H1 (cell line): ENCODE measurements at regions not wholly inside any gene's neighbourhood (a gene's known extent, or its start where the extent isn't known, plus 50 kb on each side); places are given as distances from the start of the nearest gene placed in this dataset.

Source experiments
- CTCF ChIA-PET: fragments of 300-600 bp; sonication (Branson Sonifier 250); formaldehyde crosslinking; loops from one replicate; lab custom pipeline; 2021; ENCODE audit not compliant: partially characterized antibody; lab: Charles Lee
- POLR2A ChIA-PET: fragments of 300-600 bp; sonication (Branson Sonifier 250); formaldehyde crosslinking; loops from one replicate; lab custom pipeline; 2021; ENCODE audit warnings: inconsistent platforms; ENCODE audit not compliant: partially characterized antibody; lab: Charles Lee
- DNase-seq, 2 experiments: peaks; one replicate each; pipeline versions ENCODE4 v3.0.0 to v3.0.0-alpha.2; 2010 to 2022; ENCODE audit warnings: low spot score in 2 of 2, low read depth in 1 of 2, mixed read lengths in 1 of 2
- FAIRE-seq: peaks from 2 replicates; lab custom pipeline; 2011; peaks lifted over from hg19 to GRCh38; lab: Jason Lieb, UNC
- H2AFZ ChIP-seq: 2 replicates; pipeline ENCODE4 v1.8.1; 2012; ENCODE audit warnings: low read length, inconsistent platforms
- H2AK5ac ChIP-seq: 2 replicates; pipeline ENCODE4 v1.6.1; 2013; ENCODE audit warnings: low read depth, low read length
- H2BK120ac ChIP-seq: replicated peaks from 2 replicates; pipeline ENCODE3; 2013; ENCODE audit warnings: low read depth, low read length, inconsistent platforms
- H2BK12ac ChIP-seq: 2 replicates; pipeline ENCODE4 v1.6.1; 2013; ENCODE audit warnings: low read depth, low read length
- H2BK15ac ChIP-seq: 2 replicates; pipeline ENCODE4 v1.6.1; 2013; ENCODE audit warnings: low read length
- H2BK20ac ChIP-seq: 2 replicates; pipeline ENCODE4 v1.6.1; 2013; ENCODE audit warnings: low read length
- H2BK5ac ChIP-seq: 2 replicates; pipeline ENCODE4 v1.6.1; 2013; ENCODE audit warnings: low read depth, low read length
- H3K14ac ChIP-seq: 2 replicates; pipeline ENCODE4 v1.6.1; 2013; ENCODE audit warnings: inconsistent platforms; ENCODE audit not compliant: insufficient read length
- H3K18ac ChIP-seq: 2 replicates; pipeline ENCODE4 v1.6.1; 2013; ENCODE audit warnings: low read length; ENCODE audit errors: extremely low read depth
- H3K23ac ChIP-seq: 2 replicates; pipeline ENCODE4 v1.6.1; 2013; ENCODE audit warnings: inconsistent platforms; ENCODE audit not compliant: insufficient read length
- H3K23me2 ChIP-seq: 2 replicates; pipeline ENCODE4 v1.6.1; 2013; ENCODE audit warnings: low read depth, low read length
- H3K27ac ChIP-seq: 2 replicates; pipeline ENCODE4 v1.6.1; 2011; ENCODE audit warnings: low read depth, low read length, inconsistent platforms
- H3K27me3 ChIP-seq, 4 experiments: replicated peaks in 1 of 4; 1 replicate in 1 of 4; 2 replicates in 3 of 4; pipeline versions ENCODE4 v1.6.1 to v1.8.1; 2011 to 2013; ENCODE audit warnings: low read length in 3 of 4, mild to moderate bottlenecking in 3 of 4, inconsistent platforms in 2 of 4, mixed read lengths in 2 of 4, moderate library complexity in 1 of 4; ENCODE audit not compliant: control insufficient read depth in 3 of 4, insufficient read depth in 3 of 4; ENCODE audit errors: extremely low read depth in 1 of 4
- H3K36me3 ChIP-seq, 4 experiments: 2 replicates each; pipeline versions ENCODE4 v1.6.1 to v1.8.1; 2011 to 2013; ENCODE audit warnings: mild to moderate bottlenecking in 4 of 4, low read length in 3 of 4, moderate library complexity in 2 of 4, control low read depth in 1 of 4, inconsistent platforms in 1 of 4; ENCODE audit not compliant: insufficient read depth in 4 of 4, control insufficient read depth in 2 of 4
- H3K4ac ChIP-seq: replicated peaks from 2 replicates; pipeline ENCODE3; 2013; ENCODE audit warnings: low read length, low read depth, mixed read lengths, inconsistent platforms; ENCODE audit not compliant: insufficient read length
- H3K4me1 ChIP-seq, 4 experiments: replicated peaks in 1 of 4; 1 replicate in 1 of 4; 2 replicates in 3 of 4; pipeline versions ENCODE4 v1.6.1 to v1.8.1; 2011 to 2013; ENCODE audit warnings: low read length in 3 of 4, inconsistent platforms in 2 of 4, mixed read lengths in 1 of 4; ENCODE audit not compliant: insufficient read depth in 4 of 4, control insufficient read depth in 3 of 4
- H3K4me2 ChIP-seq, 2 experiments: 2 replicates each; pipeline versions ENCODE4 v1.6.1 to v1.8.1; 2011 to 2013; ENCODE audit warnings: low read depth in 2 of 2, low read length in 2 of 2, control low read depth in 1 of 2, inconsistent platforms in 1 of 2, mild to moderate bottlenecking in 1 of 2; ENCODE audit not compliant: insufficient read depth in 1 of 2
- H3K4me3 ChIP-seq, 4 experiments: fragments of 200-600, 300-600 bp in 1 of 4; sonication (generic), shearing (Covaris generic), sonication (Bioruptor Twin) in 1 of 4; 2 replicates each; pipeline versions ENCODE4 v1.5.1 to v1.8.1; 2011 to 2016; ENCODE audit warnings: low read length in 4 of 4, low read depth in 3 of 4, control low read depth in 2 of 4, inconsistent platforms in 2 of 4, mild to moderate bottlenecking in 2 of 4, mixed read lengths in 1 of 4, moderate library complexity in 1 of 4; ENCODE audit not compliant: insufficient read depth in 2 of 4; ENCODE audit errors: extremely low read depth in 1 of 4
- H3K56ac ChIP-seq: replicated peaks from 2 replicates; pipeline ENCODE3; 2013; ENCODE audit warnings: low read depth, mild to moderate bottlenecking, mixed read lengths, low read length, inconsistent platforms; ENCODE audit not compliant: insufficient read length
- H3K79me1 ChIP-seq: 2 replicates; pipeline ENCODE4 v1.6.1; 2013; ENCODE audit warnings: low read depth, low read length, control low read depth
- H3K79me2 ChIP-seq, 2 experiments: 2 replicates each; pipeline versions ENCODE4 v1.6.1 to v1.8.1; 2012 to 2013; ENCODE audit warnings: low read length in 2 of 2, mild to moderate bottlenecking in 2 of 2, inconsistent platforms in 1 of 2; ENCODE audit not compliant: insufficient read depth in 2 of 2, control insufficient read depth in 1 of 2
- H3K9ac ChIP-seq, 4 experiments: replicated peaks in 1 of 4; 1 replicate in 1 of 4; 2 replicates in 3 of 4; pipeline versions ENCODE4 v1.6.1 to v1.8.1; 2011 to 2013; ENCODE audit warnings: low read depth in 3 of 4, low read length in 3 of 4, control low read depth in 2 of 4, mild to moderate bottlenecking in 2 of 4, moderate library complexity in 2 of 4, inconsistent platforms in 1 of 4; ENCODE audit errors: extremely low read depth in 1 of 4
- H3K9me3 ChIP-seq, 2 experiments: 2 replicates each; pipeline versions ENCODE4 v1.6.1 to v1.8.1; 2012 to 2013; ENCODE audit warnings: mild to moderate bottlenecking in 2 of 2, moderate library complexity in 2 of 2, control low read depth in 1 of 2, inconsistent platforms in 1 of 2, low read depth in 1 of 2, low read length in 1 of 2, mixed read lengths in 1 of 2; ENCODE audit not compliant: insufficient read depth in 2 of 2
- H4K20me1 ChIP-seq, 2 experiments: replicated peaks in 1 of 2; 2 replicates each; pipeline versions ENCODE3 to v1.8.1; 2011 to 2013; ENCODE audit warnings: inconsistent platforms in 2 of 2, low read length in 2 of 2, mild to moderate bottlenecking in 1 of 2; ENCODE audit not compliant: insufficient read depth in 2 of 2, control insufficient read depth in 1 of 2
- H4K5ac ChIP-seq: 2 replicates; pipeline ENCODE4 v1.6.1; 2013; ENCODE audit warnings: low read length, low read depth, mixed read lengths, inconsistent platforms; ENCODE audit not compliant: insufficient read length
- H4K8ac ChIP-seq: 2 replicates; pipeline ENCODE4 v1.8.0; 2013; ENCODE audit warnings: mild to moderate bottlenecking, moderate library complexity, low read length, inconsistent platforms; ENCODE audit not compliant: insufficient read depth; ENCODE audit errors: extremely low read depth
- H4K91ac ChIP-seq: replicated peaks from 2 replicates; pipeline ENCODE3; 2013; ENCODE audit warnings: low read length, mixed read lengths, inconsistent platforms; ENCODE audit not compliant: insufficient read length
- EGR1 ChIP-seq: IDR thresholded peaks from 2 replicates; pipeline ENCODE4 v1.6.1; 2011; ENCODE audit warnings: low read depth, low read length, borderline replicate concordance
- FOSL1 ChIP-seq: IDR thresholded peaks from 2 replicates; pipeline ENCODE4 v1.6.1; 2011; ENCODE audit warnings: mild to moderate bottlenecking, low read depth, low read length, moderate library complexity; ENCODE audit not compliant: insufficient read depth
- RBBP5 ChIP-seq: IDR thresholded peaks from 2 replicates; pipeline ENCODE4 v1.7.1; 2012; ENCODE audit warnings: low read depth, mild to moderate bottlenecking, inconsistent platforms, low read length, moderate library complexity, borderline replicate concordance
- SP4 ChIP-seq: IDR thresholded peaks from 2 replicates; pipeline ENCODE4 v1.6.1; 2012; ENCODE audit warnings: low read length, inconsistent platforms
- SUZ12 ChIP-seq: fragments of 200-600 bp; sonication (generic); IDR thresholded peaks from 2 replicates; pipeline ENCODE4 v1.6.1; 2012; ENCODE audit warnings: mild to moderate bottlenecking, inconsistent platforms, low read length, moderate library complexity, mixed read lengths
- ZNF274 ChIP-seq: IDR thresholded peaks from 2 replicates; pipeline ENCODE4 v1.7.0; 2012; ENCODE audit warnings: low read length, borderline replicate concordance; ENCODE audit errors: extremely low read depth
- TF ChIP-seq, protein P1 (sequence below), 3 experiments: IDR thresholded peaks; 1 replicate in 2 of 3; 2 replicates in 1 of 3; pipeline versions ENCODE4 v1.5.1 to v1.6.1; 2011; ENCODE audit warnings: low read length in 3 of 3, mild to moderate bottlenecking in 3 of 3, inconsistent platforms in 2 of 3, low read depth in 1 of 3, moderate library complexity in 1 of 3; ENCODE audit not compliant: insufficient read depth in 1 of 3; ENCODE audit errors: control extremely low read depth in 1 of 3

- no peak overlapping the region for H3K18ac ChIP-seq
- H2BK120ac ChIP-seq = no peak overlapping the region
- no peak overlapping the region for H2BK20ac ChIP-seq
- no peak overlapping the region for H2AFZ ChIP-seq
- no peak overlapping the region for H3K4me3 ChIP-seq
- H4K91ac ChIP-seq = no peak overlapping the region
- H3K4me1 ChIP-seq = no peaks in the 10 kb centered on the region
- FAIRE-seq (no peak), DNase-seq (no peak)
- H3K4me2 ChIP-seq = no peak overlapping the region
- H3K79me2 ChIP-seq = no peaks in the 10 kb centered on the region
- ChIA-PET POLR2A (no interaction called here), CTCF (no interaction called here)
- TF ChIP-seq SP4 = no peak
- no peak for TF ChIP-seq FOSL1
- no peak for TF ChIP-seq SUZ12
- TF ChIP-seq, protein P1, sequence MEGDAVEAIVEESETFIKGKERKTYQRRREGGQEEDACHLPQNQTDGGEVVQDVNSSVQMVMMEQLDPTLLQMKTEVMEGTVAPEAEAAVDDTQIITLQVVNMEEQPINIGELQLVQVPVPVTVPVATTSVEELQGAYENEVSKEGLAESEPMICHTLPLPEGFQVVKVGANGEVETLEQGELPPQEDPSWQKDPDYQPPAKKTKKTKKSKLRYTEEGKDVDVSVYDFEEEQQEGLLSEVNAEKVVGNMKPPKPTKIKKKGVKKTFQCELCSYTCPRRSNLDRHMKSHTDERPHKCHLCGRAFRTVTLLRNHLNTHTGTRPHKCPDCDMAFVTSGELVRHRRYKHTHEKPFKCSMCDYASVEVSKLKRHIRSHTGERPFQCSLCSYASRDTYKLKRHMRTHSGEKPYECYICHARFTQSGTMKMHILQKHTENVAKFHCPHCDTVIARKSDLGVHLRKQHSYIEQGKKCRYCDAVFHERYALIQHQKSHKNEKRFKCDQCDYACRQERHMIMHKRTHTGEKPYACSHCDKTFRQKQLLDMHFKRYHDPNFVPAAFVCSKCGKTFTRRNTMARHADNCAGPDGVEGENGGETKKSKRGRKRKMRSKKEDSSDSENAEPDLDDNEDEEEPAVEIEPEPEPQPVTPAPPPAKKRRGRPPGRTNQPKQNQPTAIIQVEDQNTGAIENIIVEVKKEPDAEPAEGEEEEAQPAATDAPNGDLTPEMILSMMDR (IDR thresholded peaks at IDR 0.05; ENCODE audit: control extremely low read depth in 1 of 3, insufficient read depth in 1 of 3, low read depth in 1 of 3, low read length in 3 of 3) = no peak
- TF ChIP-seq ZNF274 = no peak
- no peak for TF ChIP-seq EGR1
- no peak for TF ChIP-seq RBBP5
- no peak overlapping the region for H4K5ac ChIP-seq
- no peaks in the 10 kb centered on the region for H4K20me1 ChIP-seq
- H3K9ac ChIP-seq = no peak overlapping the region
- no peak overlapping the region for H3K14ac ChIP-seq
- no peak overlapping the region for H3K27ac ChIP-seq
- no peaks in the 10 kb centered on the region for H3K27me3 ChIP-seq
- H3K79me1 ChIP-seq = no peaks in the 10 kb centered on the region
- H3K56ac ChIP-seq = no peak overlapping the region
- H2BK15ac ChIP-seq = no peak overlapping the region
- H2AK5ac ChIP-seq = no peak overlapping the region
- no peak overlapping the region for H3K23ac ChIP-seq
- peaks cover 15 to 25% of the 10 kb centered on the region in 2 experiments for H3K9me3 ChIP-seq
- H3K36me3 ChIP-seq = no peaks in the 10 kb centered on the region
- H4K8ac ChIP-seq = no peak overlapping the region
- no peak overlapping the region for H3K4ac ChIP-seq
- no peak overlapping the region for H2BK5ac ChIP-seq
- no peaks in the 10 kb centered on the region for H3K23me2 ChIP-seq
- H2BK12ac ChIP-seq = no peak overlapping the region
Observed at GRCh38 chr13:47788844-47789243, 212.2 kb downstream of the SUCLA2 start.
